ENCODE measurements at regions not wholly inside any gene's neighbourhood (a gene's known extent, or its start where the extent isn't known, plus 50 kb on each side); places are given as distances from the start of the nearest gene placed in this dataset.

- Histone ChIP-seq H3K36me3 (no peaks in the 10 kb centered on the region), H3K4me3 (no peak overlapping the region), H3K9me3 (peaks cover 0 to 8% (median 0%) of the 10 kb centered on the region in 11 donors), H3K27ac (peak overlapping the region in 6 of 10 donors; percentile 13 to 70 (median 58)), H3K27me3 (no peaks in the 10 kb centered on the region), H3K4me1 (peaks cover 7 to 58% (median 43%) of the 10 kb centered on the region in 9 donors)
- TF ChIP-seq CTCF (IDR thresholded peaks at IDR 0.05): no peak
- intact Hi-C loops (cut with DNase I): loop anchor here in 1 of 10 donors (5.0 to 10.0 kb wide), 2 partner anchors 219 to 373 kb away; partner anchors contain the start of gene FOXO1
- DNase-seq: peak; percentile 56 to 72
- ATAC-seq: peak; percentile 71 to 91 (median 84)
- WGBS, 2 donors: 55 to 69% methylated on average over 11 of the region's 11 CpGs
Observed at GRCh38 chr13:40445557-40445990, 220.9 kb downstream of the FOXO1 start.

GRCh38 chr13:40446365-40446764 is 220.1 kb downstream of the FOXO1 start:
- no peaks in the 10 kb centered on the region for H3K36me3 ChIP-seq
- peaks cover 7 to 50% (median 35%) of the 10 kb centered on the region in 9 donors for H3K4me1 ChIP-seq
- H3K9me3 ChIP-seq: peaks cover 0 to 8% (median 0%) of the 10 kb centered on the region in 11 donors
- H3K27me3 ChIP-seq: no peaks in the 10 kb centered on the region
- no peak for DNase-seq
- intact Hi-C loops (cut with DNase I): loop anchor here in 1 of 10 donors (5.0 to 10.0 kb wide), 2 partner anchors 218 to 374 kb away; partner anchors contain the start of gene FOXO1
- H3K4me3 ChIP-seq: no peak overlapping the region
- WGBS, 2 donors: 66 to 69% methylated on average over 2 of the region's 2 CpGs
- peak overlapping the region in 1 of 10 donors; percentile 59 for H3K27ac ChIP-seq
- ATAC-seq: peak in 1 of 8 donors; percentile 28
- no peak for TF ChIP-seq CTCF (IDR thresholded peaks at IDR 0.05)

- DNase-seq (no peak), ATAC-seq (no peak)
- intact Hi-C loops (cut with DNase I): loop anchor here in 1 of 10 donors (5.0 to 10.0 kb wide), 2 partner anchors 217 to 376 kb away; partner anchors contain the start of gene FOXO1
- Histone ChIP-seq H3K27ac (no peak overlapping the region), H3K27me3 (no peaks in the 10 kb centered on the region), H3K36me3 (no peaks in the 10 kb centered on the region), H3K4me3 (no peak overlapping the region), H3K4me1 (peaks cover 0 to 39% (median 26%) of the 10 kb centered on the region in 9 donors), H3K9me3 (peaks cover 0 to 8% (median 0%) of the 10 kb centered on the region in 11 donors)
- no peak for TF ChIP-seq CTCF (IDR thresholded peaks at IDR 0.05)
- WGBS, 2 donors: 63 to 96% methylated on average over 3 of the region's 3 CpGs
Observed at GRCh38 chr13:40447857-40448256, 218.6 kb downstream of the FOXO1 start.

GRCh38 chr13:40452038-40452666 is 214.3 kb downstream of the FOXO1 start:
- Histone ChIP-seq H3K4me1 (peaks cover 0 to 11% (median 0%) of the 10 kb centered on the region in 9 donors), H3K9me3 (peaks cover 0 to 8% (median 0%) of the 10 kb centered on the region in 11 donors), H3K27me3 (no peaks in the 10 kb centered on the region), H3K4me3 (no peak overlapping the region), H3K27ac (no peak overlapping the region), H3K36me3 (no peaks in the 10 kb centered on the region)
- ATAC-seq (peak in 6 of 8 donors; percentile 55 to 69 (median 58)), DNase-seq (no peak)
- TF ChIP-seq CTCF (IDR thresholded peaks at IDR 0.05): no peak
- WGBS, 2 donors: 83 to 92% methylated on average over 5 of the region's 5 CpGs
- intact Hi-C loops (cut with DNase I): no loop called here

Data from heart right ventricle (tissue), 16 donors.